Dendritic cell treated with granulocyte-macrophage colony-stimulating factor and Interleukin-4, amounts not matched to agents 40 ng/mL and 50 ng/mL, for 4 days (primary cell): ENCODE measurements at regions not wholly inside any gene's neighbourhood (a gene's known extent, or its start where the extent isn't known, plus 50 kb on each side); places are given as distances from the start of the nearest gene placed in this dataset.

ENCODE experiments used
- H3K27ac Mint-ChIP-seq: one replicate; pipeline ENCODE4 v1.8.0; 2022; ENCODE audit warnings: mild to moderate bottlenecking, mixed read lengths
- H3K27me3 Mint-ChIP-seq: one replicate; pipeline ENCODE4 v1.8.0; 2022; ENCODE audit warnings: mild to moderate bottlenecking, mixed read lengths
- H3K36me3 Mint-ChIP-seq: one replicate; pipeline ENCODE4 v1.8.0; 2022; ENCODE audit warnings: low read depth, mixed read lengths
- H3K4me1 Mint-ChIP-seq: one replicate; pipeline ENCODE4 v1.8.0; 2022; ENCODE audit warnings: low read depth, mixed read lengths
- H3K4me3 Mint-ChIP-seq: one replicate; pipeline ENCODE4 v1.8.0; 2022; ENCODE audit warnings: mild to moderate bottlenecking, moderate library complexity, mixed read lengths
- H3K9me3 Mint-ChIP-seq: one replicate; pipeline ENCODE4 v1.8.0; 2022; ENCODE audit warnings: mixed read lengths
- intact Hi-C: fragments of 100-400 bp; cut with micrococcal nuclease; formaldehyde crosslinking; loops from one replicate; pipeline ENCODE4 v1.15.0; 2022

- Mint-ChIP-seq H3K27me3 (peaks cover 63% of the 10 kb centered on the region), H3K4me3 (no peak overlapping the region), H3K27ac (no peak overlapping the region), H3K9me3 (no peaks in the 10 kb centered on the region), H3K36me3 (no peaks in the 10 kb centered on the region), H3K4me1 (peaks cover 25% of the 10 kb centered on the region)
- intact Hi-C loops = loop anchor here (10.0 kb wide), 1 partner anchor 616 kb away; no protein-coding TSS in a partner anchor
Observed at GRCh38 chr1:36708587-36708986, 225.9 kb upstream of the CSF3R start.

GRCh38 chr1:36707221-36707620 lies 224.5 kb upstream of the CSF3R start:
- no peak overlapping the region for H3K4me3 Mint-ChIP-seq
- H3K27ac Mint-ChIP-seq = no peak overlapping the region
- H3K36me3 Mint-ChIP-seq = no peaks in the 10 kb centered on the region
- peaks cover 28% of the 10 kb centered on the region for H3K4me1 Mint-ChIP-seq
- intact Hi-C loops = loop anchor here (10.0 kb wide), 1 partner anchor 618 kb away; no protein-coding TSS in a partner anchor
- H3K27me3 Mint-ChIP-seq = peaks cover 62% of the 10 kb centered on the region
- no peaks in the 10 kb centered on the region for H3K9me3 Mint-ChIP-seq

DNA sequence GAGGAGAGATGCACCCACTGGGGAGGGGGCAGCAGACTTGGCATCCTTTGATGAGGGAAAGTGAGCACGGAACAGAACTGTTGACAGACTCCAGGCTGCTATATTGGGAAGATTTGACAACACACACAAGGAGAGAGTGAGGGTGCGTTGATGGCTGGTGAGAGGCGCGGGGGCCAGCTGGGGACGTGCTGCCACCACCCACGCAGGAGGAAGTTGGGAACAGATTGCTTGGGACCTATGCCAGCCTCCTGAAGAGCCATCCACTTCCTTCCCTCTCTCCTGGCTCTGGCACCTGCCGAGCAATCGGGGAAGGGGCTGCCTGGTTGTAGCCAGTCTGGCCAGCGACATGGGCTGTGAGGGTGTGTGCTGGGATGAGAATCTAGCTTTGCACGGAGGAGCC lies 223.7 kb upstream of the CSF3R start:
- Mint-ChIP-seq H3K27me3 (peaks cover 55% of the 10 kb centered on the region), H3K36me3 (no peaks in the 10 kb centered on the region), H3K4me1 (peaks cover 28% of the 10 kb centered on the region), H3K4me3 (no peak overlapping the region), H3K9me3 (no peaks in the 10 kb centered on the region), H3K27ac (no peak overlapping the region)
- intact Hi-C loops = loop anchor here (10.0 kb wide), 1 partner anchor 618 kb away; no protein-coding TSS in a partner anchor

- Mint-ChIP-seq H3K4me3 (no peak overlapping the region), H3K27me3 (peaks cover 52% of the 10 kb centered on the region), H3K36me3 (no peaks in the 10 kb centered on the region), H3K27ac (no peak overlapping the region), H3K9me3 (no peaks in the 10 kb centered on the region), H3K4me1 (peaks cover 28% of the 10 kb centered on the region)
- intact Hi-C loops = loop anchor here (10.0 kb wide), 1 partner anchor 619 kb away; no protein-coding TSS in a partner anchor
Observed at GRCh38 chr1:36705629-36706028, 222.9 kb upstream of the CSF3R start.

- no peaks in the 10 kb centered on the region for H3K9me3 Mint-ChIP-seq
Observed at GRCh38 chr1:36703526-36704208, 221.0 kb upstream of the CSF3R start.

DNA sequence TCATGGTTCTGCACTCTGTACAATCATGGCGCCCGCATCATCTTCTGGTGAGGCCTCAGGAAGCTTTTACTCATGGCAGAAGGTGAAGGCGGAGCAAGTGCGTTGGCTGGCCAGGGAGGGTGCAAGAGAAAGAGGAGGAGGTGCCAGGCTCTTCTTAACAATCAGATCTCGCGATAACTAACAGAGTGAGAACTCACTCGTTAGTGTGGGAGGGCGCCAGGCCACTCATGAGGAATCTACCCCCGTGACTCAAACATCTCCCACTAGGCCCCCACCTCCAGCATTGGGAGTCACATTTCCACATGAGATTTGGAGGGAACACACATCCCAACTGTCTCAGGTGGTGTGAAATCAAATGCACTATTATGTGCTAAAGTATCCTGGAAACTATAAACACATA lies 220.2 kb upstream of the CSF3R start:
- Mint-ChIP-seq H3K4me3 (no peak overlapping the region), H3K9me3 (no peaks in the 10 kb centered on the region), H3K36me3 (no peaks in the 10 kb centered on the region), H3K27me3 (peaks cover 36% of the 10 kb centered on the region), H3K4me1 (peaks cover 28% of the 10 kb centered on the region), H3K27ac (no peak overlapping the region)
- intact Hi-C loops = loop anchor here (5.0 to 10.0 kb wide), 2 partner anchors 474 to 622 kb away; no protein-coding TSS in a partner anchor

More at GRCh38 chr1:36703526-36704208, 221.0 kb upstream of the CSF3R start:
- intact Hi-C loops = loop anchor here (5.0 to 10.0 kb wide), 2 partner anchors 474 to 621 kb away; no protein-coding TSS in a partner anchor
- no peaks in the 10 kb centered on the region for H3K36me3 Mint-ChIP-seq
- H3K4me3 Mint-ChIP-seq = no peak overlapping the region
- peaks cover 28% of the 10 kb centered on the region for H3K4me1 Mint-ChIP-seq
- H3K27ac Mint-ChIP-seq = no peak overlapping the region
- H3K27me3 Mint-ChIP-seq = peaks cover 35% of the 10 kb centered on the region

- no peaks in the 10 kb centered on the region for H3K36me3 Mint-ChIP-seq
- intact Hi-C loops = no loop called here
- H3K4me3 Mint-ChIP-seq = no peak overlapping the region
- no peak overlapping the region for H3K27ac Mint-ChIP-seq
- peaks cover 10% of the 10 kb centered on the region for H3K4me1 Mint-ChIP-seq
- H3K9me3 Mint-ChIP-seq = no peaks in the 10 kb centered on the region
- peaks cover 16% of the 10 kb centered on the region for H3K27me3 Mint-ChIP-seq
Observed at GRCh38 chr1:36699113-36699911, 216.6 kb upstream of the CSF3R start.

DNA sequence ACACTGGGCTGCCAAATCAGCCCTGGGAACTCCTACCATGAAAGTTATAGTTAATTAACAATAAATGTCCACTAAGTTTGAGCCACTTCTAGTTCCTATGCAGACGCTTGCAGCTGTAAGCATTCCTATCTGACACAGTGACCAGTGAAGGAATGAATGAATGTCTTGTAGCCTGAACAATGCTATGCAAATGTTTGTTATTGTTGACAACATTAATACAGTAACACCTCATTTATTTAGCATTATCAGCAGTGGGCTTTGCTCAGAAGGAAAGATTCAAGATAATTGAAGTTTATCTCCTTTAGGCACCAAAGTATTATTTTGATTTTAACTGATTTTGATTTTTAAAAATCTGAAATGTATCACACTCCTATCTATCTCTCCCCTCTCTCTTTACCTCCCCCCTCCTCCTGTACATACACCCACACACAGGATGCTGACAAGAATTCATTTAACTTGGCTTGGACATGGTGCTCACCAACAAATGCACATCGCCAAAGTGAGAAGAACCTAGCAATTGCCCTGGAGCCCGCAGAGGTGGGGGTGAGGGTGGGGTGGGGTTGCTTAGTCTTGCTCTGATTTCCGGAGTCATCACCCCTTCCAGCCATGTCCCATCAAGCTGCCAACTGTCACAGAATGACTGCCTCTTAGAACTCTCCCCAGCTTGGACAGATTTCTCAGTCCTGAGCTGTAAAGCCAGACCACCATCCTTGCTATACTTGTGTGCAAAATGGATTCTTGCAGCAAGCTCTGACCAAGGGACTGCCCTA lies 215.3 kb upstream of the CSF3R start:
- Mint-ChIP-seq H3K9me3 (no peaks in the 10 kb centered on the region), H3K4me3 (no peak overlapping the region), H3K36me3 (no peaks in the 10 kb centered on the region), H3K27me3 (peaks cover 19% of the 10 kb centered on the region), H3K4me1 (no peaks in the 10 kb centered on the region), H3K27ac (no peak overlapping the region)
- intact Hi-C loops = no loop called here

DNA sequence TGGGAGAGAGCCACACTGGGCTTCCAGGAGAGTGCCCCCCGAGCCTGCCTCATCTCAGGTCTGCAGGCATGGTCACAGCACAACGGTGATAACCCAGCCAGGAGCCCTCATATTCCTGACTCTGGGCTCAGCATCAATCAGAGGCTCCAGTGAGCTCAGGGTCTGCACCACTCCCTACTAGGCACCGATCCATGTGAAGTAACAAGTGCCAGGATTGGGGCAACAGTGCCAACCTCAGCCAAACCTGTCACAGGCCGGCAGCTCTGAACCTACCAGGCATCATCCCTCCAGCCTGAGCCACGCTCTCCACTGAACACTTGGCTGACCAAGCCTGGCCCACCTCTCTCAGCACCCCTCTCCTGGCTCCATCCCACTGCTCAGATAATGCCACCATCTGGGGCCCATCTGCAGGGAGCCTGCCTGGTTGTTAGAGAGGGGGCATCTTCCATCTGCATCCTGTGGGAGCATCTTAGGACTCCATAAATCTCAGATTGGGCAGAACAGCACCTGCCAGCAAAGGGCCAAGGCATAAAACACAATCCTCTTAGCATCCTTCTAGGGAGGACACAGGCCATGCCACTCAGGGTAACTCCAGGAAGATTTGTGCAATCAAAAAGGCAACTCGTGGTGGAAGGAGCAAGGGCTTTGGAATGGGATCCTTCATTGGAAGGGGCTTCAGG lies 213.7 kb upstream of the CSF3R start:
- H3K36me3 Mint-ChIP-seq = no peaks in the 10 kb centered on the region
- H3K4me1 Mint-ChIP-seq = no peaks in the 10 kb centered on the region
- H3K9me3 Mint-ChIP-seq = no peaks in the 10 kb centered on the region
- intact Hi-C loops = no loop called here
- H3K4me3 Mint-ChIP-seq = no peak overlapping the region
- H3K27me3 Mint-ChIP-seq = peaks cover 18% of the 10 kb centered on the region
- no peak overlapping the region for H3K27ac Mint-ChIP-seq

DNA sequence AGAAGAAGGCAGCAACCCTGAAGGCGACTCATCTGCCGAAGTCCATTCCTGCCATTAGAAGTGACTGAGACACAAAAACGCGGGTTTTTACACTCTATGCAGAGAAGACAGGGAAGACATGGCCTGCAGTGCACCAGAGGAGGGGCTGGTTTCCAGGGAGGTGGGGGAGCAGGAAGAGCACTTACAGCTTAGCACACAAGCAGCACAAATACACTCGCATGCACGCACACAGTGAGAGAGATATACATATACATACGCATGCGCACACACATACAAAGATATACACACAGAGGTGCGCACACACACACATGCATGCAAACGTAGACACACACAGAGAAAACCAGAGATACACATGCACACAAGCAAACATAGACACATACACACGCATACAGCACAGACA lies 210.9 kb upstream of the CSF3R start:
- Mint-ChIP-seq H3K27ac (no peak overlapping the region), H3K4me1 (no peaks in the 10 kb centered on the region)
- intact Hi-C loops = no loop called here

DNA sequence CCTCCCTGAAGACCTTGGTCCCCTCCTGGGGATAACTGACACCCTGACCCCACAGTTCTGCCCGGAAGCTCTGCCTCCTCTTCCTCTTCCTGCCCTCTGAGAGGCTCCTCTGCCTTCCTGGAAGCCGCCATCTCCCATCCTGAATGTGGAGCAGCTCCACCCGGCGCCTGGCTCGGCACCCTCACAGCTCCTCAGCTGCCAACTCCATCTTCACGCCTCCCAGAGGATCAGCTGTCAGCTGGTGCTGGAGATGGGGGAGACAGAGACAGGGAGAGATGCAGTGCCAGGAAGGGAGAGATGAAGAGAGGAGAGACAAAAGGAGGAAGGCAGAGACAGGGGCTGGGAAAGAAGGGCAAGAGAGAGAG lies 210.4 kb upstream of the CSF3R start:
- Mint-ChIP-seq H3K4me1 (no peaks in the 10 kb centered on the region), H3K27ac (no peak overlapping the region), H3K27me3 (peaks cover 13% of the 10 kb centered on the region), H3K9me3 (no peaks in the 10 kb centered on the region), H3K4me3 (no peak overlapping the region), H3K36me3 (no peaks in the 10 kb centered on the region)
- intact Hi-C loops = no loop called here

More for the DNA sequence above, 210.9 kb upstream of the CSF3R start:
- H3K9me3 Mint-ChIP-seq = no peaks in the 10 kb centered on the region
- no peak overlapping the region for H3K4me3 Mint-ChIP-seq
- no peaks in the 10 kb centered on the region for H3K36me3 Mint-ChIP-seq
- peaks cover 16% of the 10 kb centered on the region for H3K27me3 Mint-ChIP-seq

DNA sequence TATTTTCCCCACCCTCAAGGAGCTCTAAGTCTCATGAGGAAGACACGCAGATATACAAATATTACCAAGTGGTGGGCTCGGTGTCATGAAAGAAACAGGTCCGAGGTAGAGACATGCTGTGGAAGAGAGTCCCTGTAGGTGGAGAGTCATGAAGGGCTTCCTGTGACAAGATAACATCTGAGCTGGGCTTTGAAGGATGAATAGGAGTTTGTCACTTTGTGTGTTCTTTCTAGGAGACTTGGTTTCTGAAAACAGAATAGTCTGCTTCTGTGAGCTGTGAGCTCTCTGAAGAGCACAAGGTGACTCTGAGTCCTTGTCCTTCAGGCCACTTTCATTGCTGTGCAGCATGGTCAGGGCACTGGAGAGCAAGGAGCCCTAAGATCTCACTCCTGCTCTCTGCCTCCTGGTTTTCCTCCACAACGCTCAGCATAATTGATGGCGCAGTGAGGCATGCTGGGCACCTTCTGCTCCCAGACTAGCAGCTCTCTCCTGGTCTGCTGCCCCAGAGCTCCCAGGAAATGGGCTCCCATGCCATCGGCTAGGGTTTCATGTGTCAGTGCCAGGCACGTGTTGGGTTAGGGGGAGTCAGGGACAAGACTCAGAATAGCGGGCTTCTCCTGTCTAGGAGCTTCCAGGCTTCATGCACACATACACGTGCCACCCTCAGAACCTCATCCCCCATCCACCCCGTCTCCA lies 209.9 kb upstream of the CSF3R start:
- Mint-ChIP-seq H3K4me1 (no peaks in the 10 kb centered on the region), H3K27ac (no peak overlapping the region), H3K27me3 (peaks cover 13% of the 10 kb centered on the region), H3K4me3 (no peak overlapping the region), H3K9me3 (no peaks in the 10 kb centered on the region), H3K36me3 (no peaks in the 10 kb centered on the region)
- intact Hi-C loops = no loop called here

DNA sequence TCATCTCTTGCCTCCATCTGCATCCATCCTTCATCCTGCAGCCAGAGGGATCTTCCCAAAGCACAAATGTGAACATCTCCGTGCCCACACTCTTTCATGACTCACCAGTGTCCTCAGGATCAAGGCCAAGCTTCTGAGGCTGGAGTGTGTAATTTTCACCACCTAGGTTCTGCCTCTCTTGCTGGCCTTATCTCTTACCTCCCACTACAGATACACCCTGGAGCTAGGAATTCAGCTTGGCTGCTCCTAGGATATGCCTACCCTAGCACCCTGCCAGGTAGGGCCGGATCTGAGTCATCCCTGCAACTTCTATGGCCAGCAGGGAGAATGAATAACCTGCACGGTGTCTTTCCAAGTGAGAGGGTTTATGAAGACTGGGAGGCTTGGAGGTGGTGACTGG lies 208.7 kb upstream of the CSF3R start:
- no peak overlapping the region for H3K4me3 Mint-ChIP-seq
- H3K4me1 Mint-ChIP-seq = no peaks in the 10 kb centered on the region
- no peaks in the 10 kb centered on the region for H3K9me3 Mint-ChIP-seq
- H3K27ac Mint-ChIP-seq = no peak overlapping the region
- H3K36me3 Mint-ChIP-seq = no peaks in the 10 kb centered on the region
- peaks cover 20% of the 10 kb centered on the region for H3K27me3 Mint-ChIP-seq
- intact Hi-C loops = no loop called here
